HCT116 (cell line): ENCODE measurements at regions not wholly inside any gene's neighbourhood (a gene's known extent, or its start where the extent isn't known, plus 50 kb on each side); places are given as distances from the start of the nearest gene placed in this dataset.

ENCODE experiments used
- ATAC-seq: fragments of 200-7000 bp; cut with Tn5 transposase; 2 replicates; pipeline ENCODE4 v1.9.1; 2020; ENCODE audit warnings: mild to moderate bottlenecking, moderate library complexity
- BruUV-seq: library from RNA; stranded (reverse); fragments of 400-500 nt; replicated peaks from 2 replicates; lab custom pipeline; 2021; lab: Mats Ljungman, UMichigan
- CTCF ChIA-PET: fragments of 300-600 bp; sonication (Branson Sonifier 250); formaldehyde crosslinking; loops from one replicate; lab custom pipeline; 2021; ENCODE audit warnings: antibody characterized with exemption; lab: Charles Lee
- POLR2A ChIA-PET: fragments of 300-600, 350-600 bp; sonication (Branson Sonifier 250); formaldehyde crosslinking; loops from one replicate; lab custom pipeline; 2021; ENCODE audit warnings: antibody characterized with exemption; lab: Charles Lee
- RAD21 ChIA-PET, 2 experiments: fragments of 300-600 bp; sonication (Branson Sonifier 250); formaldehyde crosslinking; loops; one replicate each; lab custom pipeline; 2023; ENCODE audit warnings: low total read pairs in 2 of 2; ENCODE audit not compliant: uncharacterized antibody in 2 of 2, unreplicated experiment in 2 of 2, low non-redundant PET in 1 of 2; lab: Charles Lee
- DNase-seq: peaks from one replicate; pipeline ENCODE4 v3.0.0-alpha.2; 2010; ENCODE audit warnings: low read depth, low spot score
- H2AFZ ChIP-seq: fragments of 200-600 bp; shearing (Covaris generic), sonication (generic); 2 replicates; pipeline ENCODE4 v1.6.1; 2017; ENCODE audit warnings: low read depth, mixed run types, mixed read lengths, antibody characterized with exemption, low read length; ENCODE audit not compliant: poor library complexity, severe bottlenecking
- H3K27ac ChIP-seq: 2 replicates; pipeline ENCODE4 v1.5.1; 2012; ENCODE audit warnings: low read depth, low read length
- H3K27me3 ChIP-seq: fragments of 200-600 bp; sonication (generic); 2 replicates; pipeline ENCODE4 v1.6.1; 2016; ENCODE audit warnings: mixed run types, low read length, mixed read lengths; ENCODE audit not compliant: insufficient read depth
- H3K36me3 ChIP-seq, 2 experiments: fragments of 200-500 bp in 1 of 2; fragments of 200-600 bp in 1 of 2; sonication (Bioruptor generic) in 1 of 2; sonication (generic) in 1 of 2; 2 replicates each; pipeline versions ENCODE4 v1.5.1 to v1.6.1; 2014 to 2016; ENCODE audit warnings: low read length in 2 of 2, inconsistent platforms in 1 of 2, mixed read lengths in 1 of 2, mixed run types in 1 of 2; ENCODE audit not compliant: insufficient read depth in 2 of 2, control insufficient read depth in 1 of 2
- H3K4me1 ChIP-seq, 2 experiments: fragments of 200-600 bp in 1 of 2; sonication (generic) in 1 of 2; 2 replicates each; pipeline versions ENCODE4 v1.5.1 to v1.6.1; 2012 to 2017; ENCODE audit warnings: low read length in 2 of 2, inconsistent platforms in 1 of 2, mild to moderate bottlenecking in 1 of 2, mixed read lengths in 1 of 2, mixed run types in 1 of 2, moderate library complexity in 1 of 2; ENCODE audit not compliant: insufficient read depth in 2 of 2, control insufficient read depth in 1 of 2
- H3K4me2 ChIP-seq: fragments of 200-600 bp; sonication (generic); 2 replicates; pipeline ENCODE4 v1.6.1; 2017; ENCODE audit warnings: mixed run types, low read length, mixed read lengths
- H3K4me3 ChIP-seq, 2 experiments: fragments of 200-600 bp in 1 of 2; sonication (generic) in 1 of 2; replicated peaks in 1 of 2; 2 replicates each; pipeline ENCODE4 v1.5.1; 2011 to 2016; ENCODE audit warnings: low read length in 2 of 2, control low read depth in 1 of 2, low read depth in 1 of 2, mild to moderate bottlenecking in 1 of 2, mixed read lengths in 1 of 2, mixed run types in 1 of 2
- H3K79me2 ChIP-seq: fragments of 200-600 bp; sonication (generic); 2 replicates; pipeline ENCODE4 v1.6.1; 2017; ENCODE audit warnings: mild to moderate bottlenecking, mixed run types, low read length, moderate library complexity, mixed read lengths; ENCODE audit not compliant: insufficient read depth
- H3K9ac ChIP-seq: fragments of 200-600 bp; sonication (generic); 2 replicates; pipeline ENCODE4 v1.6.1; 2016; ENCODE audit warnings: low read length, mixed read lengths
- H3K9me2 ChIP-seq: fragments of 200-600 bp; sonication (generic), shearing (Covaris generic); 2 replicates; pipeline ENCODE4 v1.6.1; 2017; ENCODE audit warnings: mixed run types, mild to moderate bottlenecking, moderate library complexity; ENCODE audit not compliant: insufficient read depth
- H3K9me3 ChIP-seq, 2 experiments: fragments of 200-500 bp in 1 of 2; fragments of 200-600 bp in 1 of 2; sonication (Bioruptor generic) in 1 of 2; sonication (generic) in 1 of 2; 2 replicates each; pipeline ENCODE4 v1.6.1; 2014 to 2017; ENCODE audit warnings: low read length in 2 of 2, mixed read lengths in 2 of 2, inconsistent platforms in 1 of 2, low read depth in 1 of 2, mild to moderate bottlenecking in 1 of 2, mixed run types in 1 of 2, moderate library complexity in 1 of 2; ENCODE audit not compliant: control insufficient read depth in 1 of 2, insufficient read depth in 1 of 2
- H4K20me1 ChIP-seq: fragments of 200-600 bp; sonication (generic), shearing (Covaris generic); 2 replicates; pipeline ENCODE4 v1.6.1; 2017; ENCODE audit warnings: mixed run types, mild to moderate bottlenecking, moderate library complexity; ENCODE audit not compliant: insufficient read depth
- ATF3 ChIP-seq: IDR thresholded peaks from 2 replicates; pipeline ENCODE4 v1.6.1; 2012
- CBX3 ChIP-seq: IDR thresholded peaks from 2 replicates; pipeline ENCODE4 v1.6.1; 2012; ENCODE audit warnings: low read depth
- CEBPB ChIP-seq: IDR thresholded peaks from 2 replicates; pipeline ENCODE4 v1.6.1; 2012; ENCODE audit warnings: low read depth
- CTCF ChIP-seq, 3 experiments: fragments of 200-600 bp in 1 of 3; sonication (generic) in 1 of 3; IDR thresholded peaks in 2 of 3; conservative IDR thresholded peaks in 1 of 3; 2 replicates each; pipeline ENCODE4 v1.5.1; 2012 to 2017; ENCODE audit warnings: low read depth in 2 of 3, low read length in 2 of 3, antibody characterized with exemption in 1 of 3, borderline replicate concordance in 1 of 3, control low read depth in 1 of 3, mild to moderate bottlenecking in 1 of 3, mixed read lengths in 1 of 3, mixed run types in 1 of 3, moderate library complexity in 1 of 3; ENCODE audit not compliant: insufficient read depth in 1 of 3
- EGR1 ChIP-seq: IDR thresholded peaks from 2 replicates; pipeline ENCODE4 v1.6.1; 2012; ENCODE audit warnings: low read depth
- ELF1 ChIP-seq: IDR thresholded peaks from 2 replicates; pipeline ENCODE4 v1.6.1; 2012; ENCODE audit warnings: low read depth, borderline replicate concordance
- EZH2 ChIP-seq: fragments of 200-600 bp; sonication (generic); IDR thresholded peaks from 2 replicates; pipeline ENCODE4 v1.6.1; 2017; ENCODE audit warnings: antibody characterized with exemption, mixed run types
- EZH2phosphoT487 ChIP-seq: fragments of 200-600 bp; IDR thresholded peaks from 2 replicates; pipeline ENCODE4 v1.6.1; 2018; ENCODE audit warnings: antibody characterized with exemption, borderline replicate concordance
- FOSL1 ChIP-seq: IDR thresholded peaks from 2 replicates; pipeline ENCODE4 v1.6.1; 2012; ENCODE audit warnings: low read depth
- JUND ChIP-seq: IDR thresholded peaks from 2 replicates; pipeline ENCODE4 v1.6.1; 2012
- MAX ChIP-seq: IDR thresholded peaks from 2 replicates; pipeline ENCODE4 v1.6.1; 2012
- POLR2A ChIP-seq: IDR thresholded peaks from 2 replicates; pipeline ENCODE4 v1.7.0; 2011; ENCODE audit warnings: borderline replicate concordance; ENCODE audit not compliant: insufficient read depth, insufficient read length; ENCODE audit errors: extremely low read depth
- SIN3A ChIP-seq: IDR thresholded peaks from 2 replicates; pipeline ENCODE4 v1.6.1; 2012; ENCODE audit warnings: low read depth
- SRF ChIP-seq: IDR thresholded peaks from 2 replicates; pipeline ENCODE4 v1.6.1; 2012; ENCODE audit warnings: low read depth
- ZFX ChIP-seq: fragments of 450-650 bp; IDR thresholded peaks from 2 replicates; pipeline ENCODE4 v1.6.1; 2017
- ZNF274 ChIP-seq: fragments of 200-500 bp; sonication (Bioruptor generic); IDR thresholded peaks from 2 replicates; pipeline ENCODE4 v1.6.1; 2014; ENCODE audit warnings: mild to moderate bottlenecking, low read depth, low read length, inconsistent platforms
- intact Hi-C: fragments of 100-400 bp; cut with micrococcal nuclease; formaldehyde crosslinking; loops from 2 replicates; pipeline ENCODE4 v1.10.0; 2022

GRCh38 chr17:34827008-34827407, 134.3 kb downstream of the CCT6B start:
- no TSS peak for BruUV-seq
- H3K4me1 ChIP-seq, result peaks cover 7% of the 10 kb centered on the region in 2 experiments; a peak in 3 of 4 replicates
- H3K4me3 ChIP-seq, result no peak overlapping the region
- RAD21 ChIA-PET, result no interaction called here
- intact Hi-C loops, result no loop called here
- H3K36me3 ChIP-seq, result no peaks in the 10 kb centered on the region
- CTCF ChIA-PET, result no interaction called here
- H3K27me3 ChIP-seq, result peaks cover 45% of the 10 kb centered on the region
- POLR2A ChIA-PET, result no interaction called here
- DNase-seq (no peak), ATAC-seq (no peak)
- TF ChIP-seq EZH2phosphoT487, result no peak
- TF ChIP-seq POLR2A, result no peak
- TF ChIP-seq JUND, result no peak
- no peak for TF ChIP-seq EGR1
- no peak for TF ChIP-seq SIN3A
- no peak for TF ChIP-seq ELF1
- no peak for TF ChIP-seq CBX3
- no peak for TF ChIP-seq FOSL1
- TF ChIP-seq ZNF274, result no peak
- no peak for TF ChIP-seq ZFX
- no peak for TF ChIP-seq SRF
- no peak for TF ChIP-seq MAX
- TF ChIP-seq CEBPB, result no peak
- no peak for TF ChIP-seq ATF3
- TF ChIP-seq CTCF (IDR thresholded peaks at IDR 0.05 in 2 of 3, conservative IDR thresholded peaks at IDR 0.05 in 1 of 3; ENCODE audit: borderline replicate concordance in 1 of 3, insufficient read depth in 1 of 3, low read depth in 2 of 3, low read length in 2 of 3), result no peak
- no peak for TF ChIP-seq EZH2
- no peaks in the 10 kb centered on the region for H3K9me2 ChIP-seq
- H2AFZ ChIP-seq, result no peak overlapping the region
- H3K79me2 ChIP-seq, result no peaks in the 10 kb centered on the region
- no peaks in the 10 kb centered on the region for H3K9me3 ChIP-seq
- no peak overlapping the region for H3K9ac ChIP-seq
- H3K4me2 ChIP-seq, result no peak overlapping the region
- H4K20me1 ChIP-seq, result no peaks in the 10 kb centered on the region
- H3K27ac ChIP-seq, result no peak overlapping the region
